ENCODE measurements at regions not wholly inside any gene's neighbourhood (a gene's known extent, or its start where the extent isn't known, plus 50 kb on each side); places are given as distances from the start of the nearest gene placed in this dataset.

- TF ChIP-seq CTCF (conservative IDR thresholded peaks at IDR 0.05; ENCODE audit: low read depth, low read length) (no peak), EZH2phosphoT487 (IDR thresholded peaks at IDR 0.05; ENCODE audit: borderline replicate concordance, low read length) (no peak), EZH2 (IDR thresholded peaks at IDR 0.05; ENCODE audit: low read length, unreplicated experiment) (no peak)
Observed at GRCh38 chr13:57546942-57547341, 84.6 kb upstream of the PCDH17 start.
